ENCODE measurements at regions not wholly inside any gene's neighbourhood (a gene's known extent, or its start where the extent isn't known, plus 50 kb on each side); places are given as distances from the start of the nearest gene placed in this dataset.
"Not testable (repeated sequence)": the region's sequence is repeated elsewhere in the genome, so short reads cannot be mapped to it uniquely, and the experiment has no call there.

GRCh38 chrX:121407627-121408026 lies 360.2 kb downstream of the GLUD2 start:
- no peak overlapping the region for H3K4me3 ChIP-seq (replicated peaks in 1 of 3; ENCODE audit: low read depth in 2 of 3, low read length in 3 of 3)
- WGBS (ENCODE audit: insufficient coverage) = no CpG with 5 or more reads among the region's 5 CpGs
- no peaks in the 10 kb centered on the region for H3K79me2 ChIP-seq (ENCODE audit: insufficient read depth, low read length)
- intact Hi-C loops (cut with micrococcal nuclease) = no loop called here
- no peak for TF ChIP-seq CTCF (IDR thresholded peaks at IDR 0.05)
- H3K4me1 Mint-ChIP-seq = no peaks in the 10 kb centered on the region
- H3K27ac Mint-ChIP-seq = no peak overlapping the region
- H3K4me1 ChIP-seq (ENCODE audit: control insufficient read depth in 1 of 2, insufficient read depth in 2 of 2, low read length in 2 of 2) = no peaks in the 10 kb centered on the region
- no peaks in the 10 kb centered on the region for H3K27me3 ChIP-seq (ENCODE audit: control insufficient read depth in 2 of 2, insufficient read depth in 2 of 2, low read length in 2 of 2)
- peaks cover 0 to 4% (median 0%) of the 10 kb centered on the region in 7 donors for H3K9me3 Mint-ChIP-seq
- H3K9ac ChIP-seq (ENCODE audit: insufficient read depth, low read length, poor library complexity, severe bottlenecking) = no peak overlapping the region
- H3K36me3 ChIP-seq (replicated peaks in 1 of 2; ENCODE audit: control insufficient read depth in 1 of 2, insufficient read depth in 2 of 2, low read length in 2 of 2) = no peaks in the 10 kb centered on the region
- no peaks in the 10 kb centered on the region for H3K9me3 ChIP-seq (replicated peaks in 1 of 2; ENCODE audit: control insufficient read depth in 1 of 2, insufficient read depth in 1 of 2, low read length in 2 of 2)
- H3K27me3 Mint-ChIP-seq (ENCODE audit: low read depth in 3 of 3) = peaks cover 0 to 2% (median 0%) of the 10 kb centered on the region in 3 donors
- no peak overlapping the region for H3K27ac ChIP-seq (ENCODE audit: low read depth in 1 of 2, low read length in 2 of 2)
- H2AFZ ChIP-seq (ENCODE audit: insufficient read depth, low read depth, low read length, poor library complexity, severe bottlenecking) = no peak overlapping the region
- H3K36me3 Mint-ChIP-seq = no peaks in the 10 kb centered on the region
- H3K4me2 ChIP-seq (replicated peaks; ENCODE audit: extremely low read depth, low read length, poor library complexity, severe bottlenecking) = no peak overlapping the region
- H3K4me3 Mint-ChIP-seq = no peak overlapping the region
- DNase-seq = no peak
- H4K20me1 ChIP-seq (ENCODE audit: insufficient read depth, low read length) = no peaks in the 10 kb centered on the region

GRCh38 chrX:121431514-121431913 lies 384.1 kb downstream of the GLUD2 start:
- H3K4me2 ChIP-seq (replicated peaks; ENCODE audit: extremely low read depth, low read length, poor library complexity, severe bottlenecking); H3K27me3 Mint-ChIP-seq (ENCODE audit: low read depth in 3 of 3): not testable (repeated sequence)

More at GRCh38 chrX:121431514-121431913, 384.1 kb downstream of the GLUD2 start:
- intact Hi-C loops (cut with micrococcal nuclease); H3K9ac ChIP-seq (ENCODE audit: insufficient read depth, low read length, poor library complexity, severe bottlenecking); H3K79me2 ChIP-seq (ENCODE audit: insufficient read depth, low read length); H3K4me1 ChIP-seq (ENCODE audit: control insufficient read depth in 1 of 2, insufficient read depth in 2 of 2, low read length in 2 of 2); H3K4me3 Mint-ChIP-seq; H3K36me3 ChIP-seq (replicated peaks in 1 of 2; ENCODE audit: control insufficient read depth in 1 of 2, insufficient read depth in 2 of 2, low read length in 2 of 2); H3K27me3 ChIP-seq (ENCODE audit: control insufficient read depth in 2 of 2, insufficient read depth in 2 of 2, low read length in 2 of 2); H3K27ac Mint-ChIP-seq; DNase-seq; H3K4me3 ChIP-seq (replicated peaks in 1 of 3; ENCODE audit: low read depth in 2 of 3, low read length in 3 of 3); H3K9me3 ChIP-seq (replicated peaks in 1 of 2; ENCODE audit: control insufficient read depth in 1 of 2, insufficient read depth in 1 of 2, low read length in 2 of 2); H3K36me3 Mint-ChIP-seq; H3K4me1 Mint-ChIP-seq; H3K27ac ChIP-seq (ENCODE audit: low read depth in 1 of 2, low read length in 2 of 2); H2AFZ ChIP-seq (ENCODE audit: insufficient read depth, low read depth, low read length, poor library complexity, severe bottlenecking); H4K20me1 ChIP-seq (ENCODE audit: insufficient read depth, low read length): not testable (repeated sequence)
- H3K9me3 Mint-ChIP-seq = peaks cover 0 to 15% (median 2%) of the 10 kb centered on the region in 7 donors
- 93% methylated on average over 16 of the region's 27 CpGs for WGBS (ENCODE audit: insufficient coverage)

Measured in CD14-positive monocyte (primary cell).